ENCODE measurements at regions not wholly inside any gene's neighbourhood (a gene's known extent, or its start where the extent isn't known, plus 50 kb on each side); places are given as distances from the start of the nearest gene placed in this dataset.

- no peak overlapping the region for H3K4me3 ChIP-seq (replicated peaks; ENCODE audit: low read depth, low read length)
- TF ChIP-seq CTCF (IDR thresholded peaks at IDR 0.05; ENCODE audit: low read length, missing control alignments): no peak
- DNase-seq (ENCODE audit: low read depth): no peak
Measured at GRCh38 chr9:80030801-80031200, 459.0 kb downstream of the TLE4 start.

- no peak for TF ChIP-seq CTCF (IDR thresholded peaks at IDR 0.05; ENCODE audit: low read length, missing control alignments)
- no peak overlapping the region for H3K4me3 ChIP-seq (replicated peaks; ENCODE audit: low read depth, low read length)
- DNase-seq (ENCODE audit: low read depth): no peak
Measured at GRCh38 chr9:80028501-80028900, 456.7 kb downstream of the TLE4 start.

- DNase-seq (ENCODE audit: low read depth): no peak
- no peak overlapping the region for H3K4me3 ChIP-seq (replicated peaks; ENCODE audit: low read depth, low read length)
- TF ChIP-seq CTCF (IDR thresholded peaks at IDR 0.05; ENCODE audit: low read length, missing control alignments): no peak
Measured at GRCh38 chr9:80025796-80026520, 454.2 kb downstream of the TLE4 start.

DNA sequence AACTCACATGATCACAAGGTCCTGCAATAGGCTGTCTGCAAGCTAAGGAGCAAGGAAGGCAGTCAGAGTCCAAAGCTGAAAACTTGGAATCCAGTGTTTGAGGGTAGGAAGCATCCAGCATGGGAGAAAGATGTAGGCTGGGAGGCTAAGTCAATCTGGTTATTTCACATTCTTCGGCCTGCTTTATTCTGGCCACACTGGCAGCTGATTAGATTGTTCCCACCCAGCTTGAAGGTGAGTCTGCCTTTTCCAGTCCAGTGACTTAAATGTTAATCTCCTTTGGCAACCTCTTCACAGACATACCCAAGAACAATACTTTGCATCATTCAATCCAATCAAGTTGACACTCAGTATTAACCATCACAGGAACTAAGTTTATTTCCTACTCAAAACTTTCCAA lies 453.4 kb downstream of the TLE4 start:
- no peak overlapping the region for H3K4me3 ChIP-seq (replicated peaks; ENCODE audit: low read depth, low read length)
- TF ChIP-seq CTCF (IDR thresholded peaks at IDR 0.05; ENCODE audit: low read length, missing control alignments): no peak
- no peak for DNase-seq (ENCODE audit: low read depth)

- no peak for DNase-seq (ENCODE audit: low read depth)
- no peak overlapping the region for H3K4me3 ChIP-seq (replicated peaks; ENCODE audit: low read depth, low read length)
- TF ChIP-seq CTCF (IDR thresholded peaks at IDR 0.05; ENCODE audit: low read length, missing control alignments): no peak
Measured at GRCh38 chr9:80020530-80020929, 448.8 kb downstream of the TLE4 start.

DNA sequence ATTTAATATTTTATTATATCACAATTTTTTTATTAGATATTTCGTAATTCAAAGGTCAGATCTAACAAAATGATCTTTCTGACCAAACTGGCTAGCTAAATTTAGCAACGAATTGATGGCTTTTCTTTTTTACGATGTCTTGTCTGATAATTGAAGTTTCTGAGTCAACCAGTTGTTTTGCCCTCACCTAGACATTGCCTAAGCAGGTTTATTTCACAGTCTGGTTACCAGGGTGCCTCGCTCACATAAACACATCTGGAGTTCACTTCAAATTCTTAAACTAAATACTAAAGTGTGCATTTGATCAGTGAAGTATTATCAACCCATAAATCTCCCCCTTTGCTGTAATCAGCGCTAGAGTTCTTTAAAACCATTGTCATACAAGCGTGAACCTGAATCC lies 448.3 kb downstream of the TLE4 start:
- no peak for TF ChIP-seq CTCF (IDR thresholded peaks at IDR 0.05; ENCODE audit: low read length, missing control alignments)
- no peak overlapping the region for H3K4me3 ChIP-seq (replicated peaks; ENCODE audit: low read depth, low read length)
- no peak for DNase-seq (ENCODE audit: low read depth)

GRCh38 chr9:80013891-80014290 lies 442.1 kb downstream of the TLE4 start:
- H3K4me3 ChIP-seq (replicated peaks; ENCODE audit: low read depth, low read length): no peak overlapping the region
- TF ChIP-seq CTCF (IDR thresholded peaks at IDR 0.05; ENCODE audit: low read length, missing control alignments): no peak
- DNase-seq (ENCODE audit: low read depth): no peak

Data from fibroblast of pulmonary artery (primary cell).